Natural killer cell (primary cell): ENCODE measurements at regions not wholly inside any gene's neighbourhood (a gene's known extent, or its start where the extent isn't known, plus 50 kb on each side); places are given as distances from the start of the nearest gene placed in this dataset.

Experiments used
- ATAC-seq, 3 donors: fragments of 150-1000 bp in 2 of 3; fragments of 200-7000 bp in 1 of 3; cut with Tn5 transposase; 1 replicate in 1 of 3; 2 replicates in 2 of 3; pipeline ENCODE4 v1.10.0; 2021; ENCODE audit warnings: mild to moderate bottlenecking in 2 of 3, moderate library complexity in 2 of 3
- DNase-seq, 2 donors: peaks; one replicate each; pipeline versions ENCODE4 v3.0.0 to v3.0.0-alpha.2; 2013 to 2021; ENCODE audit warnings: mixed read lengths in 1 of 2
- H3K27ac ChIP-seq: one replicate; pipeline ENCODE4 v1.5.1; 2013; ENCODE audit warnings: mild to moderate bottlenecking, low read length
- H3K27me3 ChIP-seq: one replicate; pipeline ENCODE4 v1.6.1; 2013; ENCODE audit warnings: low read length; ENCODE audit not compliant: control insufficient read depth, insufficient read depth
- H3K36me3 ChIP-seq: one replicate; pipeline ENCODE4 v1.6.1; 2013; ENCODE audit warnings: low read length; ENCODE audit not compliant: control insufficient read depth, insufficient read depth
- H3K4me1 ChIP-seq: one replicate; pipeline ENCODE4 v1.6.1; 2013; ENCODE audit warnings: low read length; ENCODE audit not compliant: control insufficient read depth, insufficient read depth
- H3K4me3 ChIP-seq: one replicate; pipeline ENCODE4 v1.5.1; 2013; ENCODE audit warnings: low read length
- H3K9me3 ChIP-seq: one replicate; pipeline ENCODE4 v1.6.1; 2013; ENCODE audit warnings: low read length; ENCODE audit not compliant: control insufficient read depth, insufficient read depth
- H3K27ac Mint-ChIP-seq, 2 donors: one replicate each; pipeline ENCODE4 v1.8.0; 2022; ENCODE audit warnings: mild to moderate bottlenecking in 2 of 2, mixed read lengths in 2 of 2, moderate library complexity in 1 of 2
- H3K27me3 Mint-ChIP-seq, 2 donors: one replicate each; pipeline ENCODE4 v1.8.0; 2022; ENCODE audit warnings: low read depth in 2 of 2, mixed read lengths in 2 of 2
- H3K36me3 Mint-ChIP-seq: one replicate; pipeline ENCODE4 v1.8.0; 2022; ENCODE audit warnings: mixed read lengths
- H3K4me1 Mint-ChIP-seq, 2 donors: one replicate each; pipeline ENCODE4 v1.8.0; 2022; ENCODE audit warnings: mixed read lengths in 2 of 2
- H3K4me3 Mint-ChIP-seq: one replicate; pipeline ENCODE4 v1.8.0; 2022; ENCODE audit warnings: mild to moderate bottlenecking, moderate library complexity, mixed read lengths
- H3K9me3 Mint-ChIP-seq, 2 donors: one replicate each; pipeline ENCODE4 v1.8.0; 2022; ENCODE audit warnings: mixed read lengths in 2 of 2
- WGBS: methylation state at CpG from one replicate; pipeline ENCODE4 v1.1.7; 2013; ENCODE audit warnings: missing lambda C conversion rate; ENCODE audit not compliant: insufficient coverage; 5-methylcytosine and 5-hydroxymethylcytosine counted together
- intact Hi-C: fragments of 100-400 bp; cut with micrococcal nuclease; formaldehyde crosslinking; loops from one replicate; pipeline ENCODE4 v1.14.2; 2022
- TF ChIP-seq, protein P1 (sequence below): fragments of 200-600 bp; IDR thresholded peaks from one replicate; pipeline ENCODE4 v1.8.0; 2022; ENCODE audit warnings: antibody characterized with exemption

DNA sequence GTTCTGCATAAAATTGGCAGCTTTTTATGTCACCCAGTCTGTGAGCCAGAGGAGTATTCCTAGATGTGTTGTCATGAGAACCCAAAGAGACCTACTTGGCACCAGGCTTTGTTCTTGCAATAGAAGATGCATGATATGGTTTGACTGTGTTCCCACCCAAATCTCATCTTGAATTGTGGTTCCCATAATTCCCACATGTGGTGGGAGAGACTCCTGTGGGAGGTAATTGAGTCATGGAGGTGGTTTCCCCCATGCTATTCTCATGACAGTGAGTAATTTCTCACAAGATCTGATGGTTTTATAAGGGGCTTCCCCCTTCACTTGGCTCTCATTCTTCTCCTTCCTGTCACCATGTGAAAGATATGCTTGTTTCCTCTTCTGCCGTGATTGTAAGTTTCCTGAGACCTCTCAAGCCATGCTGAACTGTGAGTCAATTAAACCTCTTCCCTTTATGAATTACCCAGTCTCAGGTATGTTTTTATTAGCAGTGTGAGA is 572.0 kb upstream of the ATP2B1 start:
- H3K36me3 ChIP-seq: no peaks in the 10 kb centered on the region
- Mint-ChIP-seq H3K27ac (no peak overlapping the region), H3K4me3 (no peak overlapping the region), H3K36me3 (no peaks in the 10 kb centered on the region), H3K27me3 (no peaks in the 10 kb centered on the region), H3K4me1 (peaks cover 0 to 3% of the 10 kb centered on the region in 2 donors), H3K9me3 (peaks cover 0 to 4% of the 10 kb centered on the region in 2 donors)
- peaks cover 7% of the 10 kb centered on the region for H3K9me3 ChIP-seq
- peak in 1 of 3 donors; percentile 29 for ATAC-seq
- no peaks in the 10 kb centered on the region for H3K4me1 ChIP-seq
- DNase-seq: peak in 1 of 2 donors; percentile 10
- no CpG with 5 or more reads among the region's 1 CpG for WGBS
- no peak overlapping the region for H3K4me3 ChIP-seq
- H3K27ac ChIP-seq: no peak overlapping the region
- intact Hi-C loops: no loop called here
- H3K27me3 ChIP-seq: no peaks in the 10 kb centered on the region
- TF ChIP-seq, protein P1, sequence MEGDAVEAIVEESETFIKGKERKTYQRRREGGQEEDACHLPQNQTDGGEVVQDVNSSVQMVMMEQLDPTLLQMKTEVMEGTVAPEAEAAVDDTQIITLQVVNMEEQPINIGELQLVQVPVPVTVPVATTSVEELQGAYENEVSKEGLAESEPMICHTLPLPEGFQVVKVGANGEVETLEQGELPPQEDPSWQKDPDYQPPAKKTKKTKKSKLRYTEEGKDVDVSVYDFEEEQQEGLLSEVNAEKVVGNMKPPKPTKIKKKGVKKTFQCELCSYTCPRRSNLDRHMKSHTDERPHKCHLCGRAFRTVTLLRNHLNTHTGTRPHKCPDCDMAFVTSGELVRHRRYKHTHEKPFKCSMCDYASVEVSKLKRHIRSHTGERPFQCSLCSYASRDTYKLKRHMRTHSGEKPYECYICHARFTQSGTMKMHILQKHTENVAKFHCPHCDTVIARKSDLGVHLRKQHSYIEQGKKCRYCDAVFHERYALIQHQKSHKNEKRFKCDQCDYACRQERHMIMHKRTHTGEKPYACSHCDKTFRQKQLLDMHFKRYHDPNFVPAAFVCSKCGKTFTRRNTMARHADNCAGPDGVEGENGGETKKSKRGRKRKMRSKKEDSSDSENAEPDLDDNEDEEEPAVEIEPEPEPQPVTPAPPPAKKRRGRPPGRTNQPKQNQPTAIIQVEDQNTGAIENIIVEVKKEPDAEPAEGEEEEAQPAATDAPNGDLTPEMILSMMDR: no peak

DNA sequence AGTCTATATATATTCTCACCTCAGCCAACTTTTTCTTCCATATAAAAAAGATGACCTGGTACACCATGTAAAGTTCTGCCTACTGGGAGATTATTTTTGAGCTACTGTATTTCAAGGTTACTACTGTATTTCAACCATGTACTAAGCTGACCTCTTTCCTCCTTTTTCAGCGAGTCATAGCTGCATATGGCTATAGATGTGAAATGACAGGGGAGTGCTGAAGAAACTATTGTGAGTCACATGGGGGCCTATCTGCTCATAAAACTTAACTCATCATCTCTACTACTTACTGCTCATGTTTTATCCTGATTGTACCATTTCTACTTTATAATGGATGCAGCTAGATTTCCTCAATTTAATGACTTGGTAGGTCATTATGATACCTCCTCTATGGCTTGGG is 571.4 kb upstream of the ATP2B1 start:
- no peak for DNase-seq
- Mint-ChIP-seq H3K36me3 (no peaks in the 10 kb centered on the region), H3K9me3 (peaks cover 0 to 4% of the 10 kb centered on the region in 2 donors), H3K4me1 (peaks cover 0 to 3% of the 10 kb centered on the region in 2 donors), H3K27ac (no peak overlapping the region), H3K4me3 (no peak overlapping the region), H3K27me3 (no peaks in the 10 kb centered on the region)
- no peaks in the 10 kb centered on the region for H3K27me3 ChIP-seq
- intact Hi-C loops: no loop called here
- H3K4me3 ChIP-seq: no peak overlapping the region
- ATAC-seq: peak in 1 of 3 donors; percentile 42
- no peaks in the 10 kb centered on the region for H3K4me1 ChIP-seq
- WGBS: no CpG with 5 or more reads among the region's 1 CpG
- H3K36me3 ChIP-seq: no peaks in the 10 kb centered on the region
- TF ChIP-seq, protein P1: no peak
- H3K27ac ChIP-seq: no peak overlapping the region
- H3K9me3 ChIP-seq: peaks cover 7% of the 10 kb centered on the region

- H3K9me3 ChIP-seq: no peaks in the 10 kb centered on the region
- intact Hi-C loops: no loop called here
- TF ChIP-seq, protein P1: no peak
- no peaks in the 10 kb centered on the region for H3K4me1 ChIP-seq
- H3K4me3 ChIP-seq: no peak overlapping the region
- peaks cover 0 to 2% of the 10 kb centered on the region in 2 donors for H3K27me3 Mint-ChIP-seq
- H3K36me3 Mint-ChIP-seq: no peaks in the 10 kb centered on the region
- WGBS: 76% methylated on average over 2 of the region's 2 CpGs
- H3K9me3 Mint-ChIP-seq: peaks cover 0 to 2% of the 10 kb centered on the region in 2 donors
- no peaks in the 10 kb centered on the region for H3K4me1 Mint-ChIP-seq
- H3K36me3 ChIP-seq: no peaks in the 10 kb centered on the region
- no peak for ATAC-seq
- H3K27ac Mint-ChIP-seq: no peak overlapping the region
- DNase-seq: no peak
- no peaks in the 10 kb centered on the region for H3K27me3 ChIP-seq
- no peak overlapping the region for H3K27ac ChIP-seq
- H3K4me3 Mint-ChIP-seq: no peak overlapping the region
These were observed 566.5 kb upstream of the ATP2B1 start for GRCh38 chr12:90275088-90275487.

GRCh38 chr12:90274407-90274806 is 565.8 kb upstream of the ATP2B1 start:
- no peak overlapping the region for H3K27ac ChIP-seq
- Mint-ChIP-seq H3K27ac (no peak overlapping the region), H3K9me3 (peaks cover 0 to 2% of the 10 kb centered on the region in 2 donors), H3K27me3 (peaks cover 0 to 2% of the 10 kb centered on the region in 2 donors), H3K4me3 (no peak overlapping the region), H3K36me3 (no peaks in the 10 kb centered on the region), H3K4me1 (no peaks in the 10 kb centered on the region)
- intact Hi-C loops: no loop called here
- no peak for DNase-seq
- H3K4me1 ChIP-seq: no peaks in the 10 kb centered on the region
- TF ChIP-seq, protein P1: no peak
- H3K4me3 ChIP-seq: no peak overlapping the region
- WGBS: no CpG with 5 or more reads among the region's 1 CpG
- H3K36me3 ChIP-seq: no peaks in the 10 kb centered on the region
- H3K27me3 ChIP-seq: no peaks in the 10 kb centered on the region
- no peaks in the 10 kb centered on the region for H3K9me3 ChIP-seq
- ATAC-seq: no peak
